ENCODE measurements at regions not wholly inside any gene's neighbourhood (a gene's known extent, or its start where the extent isn't known, plus 50 kb on each side); places are given as distances from the start of the nearest gene placed in this dataset.

DNA sequence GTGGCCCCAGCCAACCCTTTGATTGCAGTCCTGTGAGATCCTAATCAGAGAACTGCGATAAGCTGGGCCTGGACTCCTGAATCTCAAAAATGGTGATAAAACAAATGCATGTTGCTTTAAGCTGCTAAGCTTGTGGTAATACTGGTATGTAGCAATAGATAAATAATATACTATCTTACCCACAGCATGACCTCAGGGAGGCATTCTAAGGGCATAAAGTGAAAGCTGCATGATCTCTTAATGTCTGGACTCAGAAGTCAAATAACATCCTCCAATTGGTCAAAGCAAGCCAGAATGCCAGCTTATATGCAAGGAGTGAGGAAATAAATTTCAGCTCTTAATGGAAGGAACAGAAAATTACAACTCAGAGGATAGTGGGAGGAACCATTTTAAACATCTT, 246.1 kb downstream of the FSIP2 start:
- TF ChIP-seq, protein P1, sequence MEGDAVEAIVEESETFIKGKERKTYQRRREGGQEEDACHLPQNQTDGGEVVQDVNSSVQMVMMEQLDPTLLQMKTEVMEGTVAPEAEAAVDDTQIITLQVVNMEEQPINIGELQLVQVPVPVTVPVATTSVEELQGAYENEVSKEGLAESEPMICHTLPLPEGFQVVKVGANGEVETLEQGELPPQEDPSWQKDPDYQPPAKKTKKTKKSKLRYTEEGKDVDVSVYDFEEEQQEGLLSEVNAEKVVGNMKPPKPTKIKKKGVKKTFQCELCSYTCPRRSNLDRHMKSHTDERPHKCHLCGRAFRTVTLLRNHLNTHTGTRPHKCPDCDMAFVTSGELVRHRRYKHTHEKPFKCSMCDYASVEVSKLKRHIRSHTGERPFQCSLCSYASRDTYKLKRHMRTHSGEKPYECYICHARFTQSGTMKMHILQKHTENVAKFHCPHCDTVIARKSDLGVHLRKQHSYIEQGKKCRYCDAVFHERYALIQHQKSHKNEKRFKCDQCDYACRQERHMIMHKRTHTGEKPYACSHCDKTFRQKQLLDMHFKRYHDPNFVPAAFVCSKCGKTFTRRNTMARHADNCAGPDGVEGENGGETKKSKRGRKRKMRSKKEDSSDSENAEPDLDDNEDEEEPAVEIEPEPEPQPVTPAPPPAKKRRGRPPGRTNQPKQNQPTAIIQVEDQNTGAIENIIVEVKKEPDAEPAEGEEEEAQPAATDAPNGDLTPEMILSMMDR (IDR thresholded peaks at IDR 0.05) = no peak
- TF ChIP-seq POLR2A (IDR thresholded peaks at IDR 0.05) = no peak
